Naive B cell (primary cell): ENCODE measurements at regions not wholly inside any gene's neighbourhood (a gene's known extent, or its start where the extent isn't known, plus 50 kb on each side); places are given as distances from the start of the nearest gene placed in this dataset.
"Not testable (repeated sequence)": the region's sequence is repeated elsewhere in the genome, so short reads cannot be mapped to it uniquely, and the experiment has no call there.

Experiments
- ATAC-seq, 2 donors: fragments of 150-1000 bp; cut with Tn5 transposase; 2 replicates each; pipeline ENCODE4 v1.10.0; 2021; ENCODE audit warnings: low read depth in 2 of 2, mild to moderate bottlenecking in 2 of 2, moderate library complexity in 2 of 2
- DNase-seq: peaks from one replicate; pipeline ENCODE4 v3.0.0; 2022
- H3K27ac Mint-ChIP-seq, 6 donors: one replicate each; pipeline ENCODE4 v1.8.0; 2020 to 2022; ENCODE audit warnings: mild to moderate bottlenecking in 6 of 6, mixed read lengths in 6 of 6, moderate library complexity in 5 of 6, inconsistent platforms in 2 of 6
- H3K27me3 Mint-ChIP-seq, 3 donors: one replicate each; pipeline ENCODE4 v1.8.0; 2021 to 2022; ENCODE audit warnings: mixed read lengths in 3 of 3, mild to moderate bottlenecking in 1 of 3
- H3K36me3 Mint-ChIP-seq, 2 donors: one replicate each; pipeline ENCODE4 v1.8.0; 2020 to 2022; ENCODE audit warnings: mixed read lengths in 2 of 2, inconsistent platforms in 1 of 2, mild to moderate bottlenecking in 1 of 2
- H3K4me1 Mint-ChIP-seq, 3 donors: one replicate each; pipeline ENCODE4 v1.8.0; 2020 to 2022; ENCODE audit warnings: mixed read lengths in 3 of 3, inconsistent platforms in 1 of 3, mild to moderate bottlenecking in 1 of 3, moderate library complexity in 1 of 3
- H3K4me3 Mint-ChIP-seq, 8 donors: one replicate each; pipeline ENCODE4 v1.8.0; 2020 to 2022; ENCODE audit warnings: mild to moderate bottlenecking in 8 of 8, mixed read lengths in 8 of 8, moderate library complexity in 8 of 8, inconsistent platforms in 2 of 8
- H3K9me3 Mint-ChIP-seq, 7 donors: one replicate each; pipeline ENCODE4 v1.8.0; 2020 to 2022; ENCODE audit warnings: mixed read lengths in 7 of 7, mild to moderate bottlenecking in 5 of 7, inconsistent platforms in 2 of 7, moderate library complexity in 1 of 7

GRCh38 chr2:144663207-144663606, 143.3 kb upstream of the ZEB2 start:
- no peak for ATAC-seq
- DNase-seq: no peak
- H3K9me3 Mint-ChIP-seq: no peaks in the 10 kb centered on the region
- H3K27me3 Mint-ChIP-seq: no peaks in the 10 kb centered on the region
- H3K4me3 Mint-ChIP-seq: no peak overlapping the region
- H3K27ac Mint-ChIP-seq: no peak overlapping the region
- peaks cover 0 to 5% of the 10 kb centered on the region in 2 donors for H3K36me3 Mint-ChIP-seq
- peaks cover 10 to 18% (median 11%) of the 10 kb centered on the region in 3 donors for H3K4me1 Mint-ChIP-seq

GRCh38 chr2:144660518-144661316, 140.8 kb upstream of the ZEB2 start:
- peaks cover 8 to 13% (median 11%) of the 10 kb centered on the region in 3 donors for H3K4me1 Mint-ChIP-seq
- DNase-seq (no peak), ATAC-seq (peak; percentile 87 to 90)
- H3K36me3 Mint-ChIP-seq: no peaks in the 10 kb centered on the region
- no peak overlapping the region for H3K4me3 Mint-ChIP-seq
- no peaks in the 10 kb centered on the region for H3K27me3 Mint-ChIP-seq
- peak overlapping the region in 1 of 6 donors; percentile 70 for H3K27ac Mint-ChIP-seq
- H3K9me3 Mint-ChIP-seq: no peaks in the 10 kb centered on the region

- Mint-ChIP-seq H3K4me1 (peaks cover 8 to 14% (median 11%) of the 10 kb centered on the region in 3 donors), H3K4me3 (peak overlapping the region in 1 of 8 donors; percentile 30)
Measured at GRCh38 chr2:144659731-144660275, 139.9 kb upstream of the ZEB2 start.

GRCh38 chr2:144654523-144654922, 134.6 kb upstream of the ZEB2 start:
- Mint-ChIP-seq H3K4me1 (peaks cover 0 to 8% (median 4%) of the 10 kb centered on the region in 3 donors), H3K4me3 (no peak overlapping the region), H3K36me3 (no peaks in the 10 kb centered on the region), H3K27ac (no peak overlapping the region), H3K9me3 (no peaks in the 10 kb centered on the region), H3K27me3 (no peaks in the 10 kb centered on the region)
- DNase-seq (no peak), ATAC-seq (no peak)

More at GRCh38 chr2:144659731-144660275, 139.9 kb upstream of the ZEB2 start:
- H3K9me3 Mint-ChIP-seq: no peaks in the 10 kb centered on the region
- DNase-seq (no peak), ATAC-seq (no peak)
- no peaks in the 10 kb centered on the region for H3K27me3 Mint-ChIP-seq
- peak overlapping the region in 1 of 6 donors; percentile 23 for H3K27ac Mint-ChIP-seq
- H3K36me3 Mint-ChIP-seq: no peaks in the 10 kb centered on the region

GRCh38 chr2:144650907-144651306, 131.0 kb upstream of the ZEB2 start:
- no peak overlapping the region for H3K27ac Mint-ChIP-seq
- H3K36me3 Mint-ChIP-seq: no peaks in the 10 kb centered on the region
- ATAC-seq: no peak

GRCh38 chr2:144648837-144649465, 129.0 kb upstream of the ZEB2 start:
- Mint-ChIP-seq H3K4me3 (no peak overlapping the region), H3K4me1 (no peaks in the 10 kb centered on the region), H3K27ac (peak overlapping the region in 1 of 6 donors; percentile 52), H3K9me3 (no peaks in the 10 kb centered on the region), H3K27me3 (no peaks in the 10 kb centered on the region), H3K36me3 (no peaks in the 10 kb centered on the region)
- DNase-seq (no peak), ATAC-seq (no peak)

More at GRCh38 chr2:144650907-144651306, 131.0 kb upstream of the ZEB2 start:
- peaks cover 0 to 8% (median 4%) of the 10 kb centered on the region in 3 donors for H3K4me1 Mint-ChIP-seq
- no peak for DNase-seq
- no peaks in the 10 kb centered on the region for H3K9me3 Mint-ChIP-seq
- no peaks in the 10 kb centered on the region for H3K27me3 Mint-ChIP-seq
- no peak overlapping the region for H3K4me3 Mint-ChIP-seq

- no peaks in the 10 kb centered on the region for H3K27me3 Mint-ChIP-seq
- H3K4me3 Mint-ChIP-seq: no peak overlapping the region
- peaks cover 6 to 10% (median 6%) of the 10 kb centered on the region in 3 donors for H3K4me1 Mint-ChIP-seq
- H3K9me3 Mint-ChIP-seq: peaks cover 0 to 5% (median 0%) of the 10 kb centered on the region in 7 donors
- H3K36me3 Mint-ChIP-seq: no peaks in the 10 kb centered on the region
- DNase-seq (no peak), ATAC-seq (no peak)
- no peak overlapping the region for H3K27ac Mint-ChIP-seq
Measured at GRCh38 chr2:144645083-144645778, 125.3 kb upstream of the ZEB2 start.

- no peaks in the 10 kb centered on the region for H3K27me3 Mint-ChIP-seq
- DNase-seq (no peak), ATAC-seq (no peak)
- H3K4me3 Mint-ChIP-seq: no peak overlapping the region
- H3K4me1 Mint-ChIP-seq: peaks cover 6 to 10% (median 6%) of the 10 kb centered on the region in 3 donors
- no peak overlapping the region for H3K27ac Mint-ChIP-seq
- H3K9me3 Mint-ChIP-seq: peaks cover 0 to 5% (median 0%) of the 10 kb centered on the region in 7 donors
- H3K36me3 Mint-ChIP-seq: no peaks in the 10 kb centered on the region
Measured at GRCh38 chr2:144644549-144644948, 124.6 kb upstream of the ZEB2 start.

GRCh38 chr2:144643537-144644336, 123.8 kb upstream of the ZEB2 start:
- no peak for ATAC-seq
- H3K4me3 Mint-ChIP-seq: no peak overlapping the region
- DNase-seq: no peak
- H3K9me3 Mint-ChIP-seq: peaks cover 0 to 6% (median 0%) of the 10 kb centered on the region in 7 donors
- H3K36me3 Mint-ChIP-seq: no peaks in the 10 kb centered on the region
- peaks cover 6 to 10% (median 6%) of the 10 kb centered on the region in 3 donors for H3K4me1 Mint-ChIP-seq
- H3K27me3 Mint-ChIP-seq: no peaks in the 10 kb centered on the region
- peak overlapping the region in 1 of 6 donors; percentile 11 for H3K27ac Mint-ChIP-seq

- H3K36me3 Mint-ChIP-seq: no peaks in the 10 kb centered on the region
Measured at GRCh38 chr2:144642856-144643255, 122.9 kb upstream of the ZEB2 start.

GRCh38 chr2:144642131-144642530, 122.2 kb upstream of the ZEB2 start:
- Mint-ChIP-seq H3K9me3 (peaks cover 2 to 8% (median 4%) of the 10 kb centered on the region in 7 donors), H3K27ac (peak overlapping the region in 1 of 6 donors; percentile 9), H3K36me3 (peaks cover 0 to 5% of the 10 kb centered on the region in 2 donors), H3K4me1 (peaks cover 6 to 10% (median 6%) of the 10 kb centered on the region in 3 donors), H3K27me3 (no peaks in the 10 kb centered on the region), H3K4me3 (no peak overlapping the region)
- DNase-seq: no peak
- ATAC-seq: peak in 1 of 2 donors; percentile 55

More at GRCh38 chr2:144642856-144643255, 122.9 kb upstream of the ZEB2 start:
- no peak overlapping the region for H3K4me3 Mint-ChIP-seq
- DNase-seq (no peak), ATAC-seq (no peak)
- no peak overlapping the region for H3K27ac Mint-ChIP-seq
- H3K27me3 Mint-ChIP-seq: no peaks in the 10 kb centered on the region
- peaks cover 0 to 6% (median 0%) of the 10 kb centered on the region in 7 donors for H3K9me3 Mint-ChIP-seq
- H3K4me1 Mint-ChIP-seq: peaks cover 6 to 10% (median 6%) of the 10 kb centered on the region in 3 donors

GRCh38 chr2:144638250-144638649, 118.3 kb upstream of the ZEB2 start:
- not testable (repeated sequence) for H3K27ac Mint-ChIP-seq, H3K27me3 Mint-ChIP-seq, ATAC-seq, H3K4me3 Mint-ChIP-seq, DNase-seq, H3K4me1 Mint-ChIP-seq
- Mint-ChIP-seq H3K9me3 (peaks cover 10 to 29% (median 23%) of the 10 kb centered on the region in 7 donors), H3K36me3 (peaks cover 5 to 24% of the 10 kb centered on the region in 2 donors)
